GM18519 (cell line): ENCODE measurements at regions not wholly inside any gene's neighbourhood (a gene's known extent, or its start where the extent isn't known, plus 50 kb on each side); places are given as distances from the start of the nearest gene placed in this dataset.
A peak's percentile ranks its signal among the peaks of the same experiment; 100 is the strongest.

Source experiments
- ATAC-seq: cut with Tn5 transposase; IDR thresholded peaks from one replicate; pipeline ENCODE4 v1.9.1; 2021; ENCODE audit warnings: mild to moderate bottlenecking, moderate library complexity; ENCODE audit not compliant: unreplicated experiment, low FRiP score

DNA sequence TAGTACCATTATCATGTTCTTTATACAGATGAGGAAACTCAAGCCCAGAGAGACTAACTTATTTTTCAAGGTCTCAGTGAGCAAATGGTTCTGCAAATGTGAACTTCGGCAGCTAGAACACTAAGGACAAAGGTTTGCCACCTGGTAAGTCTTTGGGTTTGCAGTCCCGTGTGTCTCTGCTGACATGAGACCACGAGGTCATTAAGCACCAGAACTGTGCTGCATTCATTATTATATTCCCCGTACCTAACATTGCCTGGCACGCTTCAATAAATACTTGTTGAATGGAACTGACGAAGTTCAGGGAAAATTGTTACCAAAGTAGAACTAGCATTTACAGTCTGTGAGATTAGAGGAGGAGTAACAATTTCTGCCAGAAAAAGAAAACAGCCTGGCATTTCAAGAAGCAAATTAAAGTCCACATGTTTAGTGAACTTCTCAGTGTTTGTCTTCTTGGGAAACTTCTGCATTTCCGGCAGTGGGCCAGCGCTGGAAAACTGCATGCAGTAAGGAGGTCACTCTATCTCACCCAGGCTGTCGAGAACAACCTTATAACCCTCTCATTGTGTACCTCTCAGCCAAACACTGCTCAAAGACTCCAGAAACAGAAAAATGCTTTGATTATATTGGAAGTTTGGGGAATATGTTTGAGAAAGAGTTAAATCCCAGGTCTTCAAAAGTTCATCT lies 67.4 kb upstream of the CPEB2 start:
- ATAC-seq = no peak

DNA sequence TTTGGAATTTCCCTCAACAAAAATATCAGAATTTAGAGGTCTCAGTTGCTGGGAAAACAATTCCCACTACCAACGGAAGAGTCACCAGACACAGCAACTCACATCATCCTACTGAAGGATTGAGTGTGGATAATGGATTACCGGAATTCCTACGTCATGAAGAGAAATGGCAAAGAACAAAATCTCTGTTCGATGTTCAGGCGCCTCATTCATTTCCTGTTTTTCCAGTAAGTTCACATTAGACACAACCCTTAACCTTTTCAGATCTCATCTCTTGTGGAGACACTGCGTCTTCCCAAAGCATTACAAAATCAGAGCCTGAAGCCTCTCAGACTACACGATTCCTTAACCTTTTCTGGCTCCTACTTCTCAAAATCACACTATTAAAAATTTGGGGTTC lies 58.5 kb upstream of the CPEB2 start:
- ATAC-seq = no peak

DNA sequence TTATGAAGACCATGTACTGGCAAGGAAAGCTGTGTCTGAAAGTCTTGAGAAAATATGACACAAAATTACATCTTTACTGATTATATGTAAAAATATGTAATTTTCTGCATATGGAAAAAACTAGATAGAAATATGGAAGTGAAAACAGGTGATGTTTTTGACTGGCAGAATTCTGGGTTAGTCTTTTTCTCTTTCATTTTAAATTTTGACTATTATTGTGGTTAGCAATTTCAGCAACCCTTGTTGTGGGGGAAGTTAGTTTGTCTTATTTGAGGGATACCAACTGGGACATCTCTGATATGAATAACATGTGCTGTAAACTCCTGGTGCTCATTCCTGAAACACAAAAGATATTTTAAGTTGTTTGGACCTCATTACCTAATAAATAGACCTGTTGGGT lies 49.9 kb upstream of the CPEB2 start:
- ATAC-seq = peak; percentile 65
